A673 (cell line): ENCODE measurements at regions not wholly inside any gene's neighbourhood (a gene's known extent, or its start where the extent isn't known, plus 50 kb on each side); places are given as distances from the start of the nearest gene placed in this dataset.

Experiments used
- BruUV-seq: library from RNA; stranded (reverse); fragments of 400-500 nt; replicated peaks from 2 replicates; lab custom pipeline; 2021; lab: Mats Ljungman, UMichigan
- CTCF ChIA-PET: fragments of 300-600 bp; sonication (Branson Sonifier 250); formaldehyde crosslinking; loops from one replicate; lab custom pipeline; 2022; ENCODE audit warnings: antibody characterized with exemption; lab: Charles Lee
- POLR2A ChIA-PET: fragments of 300-600 bp; sonication (Branson Sonifier 250); formaldehyde crosslinking; loops from one replicate; lab custom pipeline; 2022; ENCODE audit warnings: antibody characterized with exemption; ENCODE audit not compliant: low non-redundant PET; lab: Charles Lee
- DNase-seq: peaks from one replicate; pipeline ENCODE4 v3.0.0-alpha.2; 2015; ENCODE audit warnings: low spot score
- H3K27ac ChIP-seq: fragments of 200-600 bp; sonication (generic); 2 replicates; pipeline ENCODE4 v1.5.1; 2016; ENCODE audit warnings: mixed run types, low read depth, mild to moderate bottlenecking, mixed read lengths, antibody characterized with exemption, low read length; ENCODE audit not compliant: poor library complexity, severe bottlenecking
- H3K27me3 ChIP-seq: fragments of 200-600 bp; sonication (generic); replicated peaks from 2 replicates; pipeline ENCODE4 v1.6.1; 2017; ENCODE audit warnings: mixed run types, low read depth, mild to moderate bottlenecking, mixed read lengths, antibody characterized with exemption, low read length; ENCODE audit not compliant: insufficient read depth, poor library complexity
- H3K36me3 ChIP-seq: fragments of 200-600 bp; sonication (generic); 2 replicates; pipeline ENCODE4 v1.6.1; 2016; ENCODE audit warnings: mixed run types, mild to moderate bottlenecking, mixed read lengths, antibody characterized with exemption, low read length; ENCODE audit not compliant: insufficient read depth, poor library complexity, severe bottlenecking
- H3K4me1 ChIP-seq: fragments of 200-600 bp; sonication (generic); 2 replicates; pipeline ENCODE4 v1.6.1; 2017; ENCODE audit warnings: mixed run types, mild to moderate bottlenecking, mixed read lengths, antibody characterized with exemption, low read length; ENCODE audit not compliant: insufficient read depth, poor library complexity, severe bottlenecking
- H3K4me3 ChIP-seq: fragments of 200-600 bp; sonication (generic); 2 replicates; pipeline ENCODE4 v1.5.1; 2016; ENCODE audit warnings: low read depth, mixed run types, mild to moderate bottlenecking, mixed read lengths, low read length; ENCODE audit not compliant: poor library complexity, severe bottlenecking
- H3K9me3 ChIP-seq: fragments of 200-600 bp; sonication (generic); 2 replicates; pipeline ENCODE4 v1.6.1; 2016; ENCODE audit warnings: mixed run types, low read depth, mild to moderate bottlenecking, mixed read lengths, antibody characterized with exemption, low read length; ENCODE audit not compliant: poor library complexity, severe bottlenecking
- EZH2 ChIP-seq: fragments of 200-600 bp; sonication (generic); IDR thresholded peaks from 2 replicates; pipeline ENCODE4 v1.6.1; 2017; ENCODE audit warnings: borderline replicate concordance, low read depth, mild to moderate bottlenecking, mixed read lengths, antibody characterized with exemption, low read length; ENCODE audit not compliant: poor library complexity, severe bottlenecking
- intact Hi-C: fragments of 100-400 bp; cut with micrococcal nuclease; formaldehyde crosslinking; loops from one replicate; pipeline ENCODE4 v1.10.0; 2022; ENCODE audit not compliant: unreplicated experiment
- TF ChIP-seq, protein P1 (sequence below): fragments of 300-800, 200-600 bp; sonication (generic); conservative IDR thresholded peaks from 2 replicates; pipeline ENCODE4 v1.5.1; 2017; ENCODE audit warnings: low read depth, mild to moderate bottlenecking, antibody characterized with exemption, low read length, moderate library complexity, mixed read lengths

DNA sequence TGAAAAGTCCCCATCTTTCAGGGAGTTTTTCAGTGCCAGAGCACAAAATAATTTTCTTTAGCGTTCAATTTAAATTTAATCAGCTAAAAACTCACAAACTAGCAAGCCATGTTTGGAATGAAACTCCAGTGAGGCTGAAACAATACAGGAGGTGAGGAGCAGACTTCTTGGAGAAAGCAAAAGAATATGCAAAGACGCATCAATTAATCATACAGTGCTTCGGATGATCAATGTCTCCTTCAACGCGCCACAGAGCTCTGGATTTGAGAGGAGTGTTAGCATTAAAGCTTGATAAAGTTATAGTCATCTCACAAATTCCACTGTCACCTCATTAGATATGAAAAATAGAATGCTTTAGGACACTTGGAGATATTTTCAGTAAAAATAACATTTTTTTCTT, 248.0 kb downstream of the WDR11 start:
- H3K4me1 ChIP-seq, result no peaks in the 10 kb centered on the region
- no TSS peak for BruUV-seq
- no peak overlapping the region for H3K4me3 ChIP-seq
- H3K27me3 ChIP-seq, result peaks cover 24% of the 10 kb centered on the region
- H3K9me3 ChIP-seq, result no peaks in the 10 kb centered on the region
- POLR2A ChIA-PET, result no interaction called here
- intact Hi-C loops, result no loop called here
- CTCF ChIA-PET, result no interaction called here
- H3K27ac ChIP-seq, result no peak overlapping the region
- H3K36me3 ChIP-seq, result no peaks in the 10 kb centered on the region
- no peak for DNase-seq
- no peak for TF ChIP-seq EZH2
- TF ChIP-seq, protein P1, sequence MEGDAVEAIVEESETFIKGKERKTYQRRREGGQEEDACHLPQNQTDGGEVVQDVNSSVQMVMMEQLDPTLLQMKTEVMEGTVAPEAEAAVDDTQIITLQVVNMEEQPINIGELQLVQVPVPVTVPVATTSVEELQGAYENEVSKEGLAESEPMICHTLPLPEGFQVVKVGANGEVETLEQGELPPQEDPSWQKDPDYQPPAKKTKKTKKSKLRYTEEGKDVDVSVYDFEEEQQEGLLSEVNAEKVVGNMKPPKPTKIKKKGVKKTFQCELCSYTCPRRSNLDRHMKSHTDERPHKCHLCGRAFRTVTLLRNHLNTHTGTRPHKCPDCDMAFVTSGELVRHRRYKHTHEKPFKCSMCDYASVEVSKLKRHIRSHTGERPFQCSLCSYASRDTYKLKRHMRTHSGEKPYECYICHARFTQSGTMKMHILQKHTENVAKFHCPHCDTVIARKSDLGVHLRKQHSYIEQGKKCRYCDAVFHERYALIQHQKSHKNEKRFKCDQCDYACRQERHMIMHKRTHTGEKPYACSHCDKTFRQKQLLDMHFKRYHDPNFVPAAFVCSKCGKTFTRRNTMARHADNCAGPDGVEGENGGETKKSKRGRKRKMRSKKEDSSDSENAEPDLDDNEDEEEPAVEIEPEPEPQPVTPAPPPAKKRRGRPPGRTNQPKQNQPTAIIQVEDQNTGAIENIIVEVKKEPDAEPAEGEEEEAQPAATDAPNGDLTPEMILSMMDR, result no peak

DNA sequence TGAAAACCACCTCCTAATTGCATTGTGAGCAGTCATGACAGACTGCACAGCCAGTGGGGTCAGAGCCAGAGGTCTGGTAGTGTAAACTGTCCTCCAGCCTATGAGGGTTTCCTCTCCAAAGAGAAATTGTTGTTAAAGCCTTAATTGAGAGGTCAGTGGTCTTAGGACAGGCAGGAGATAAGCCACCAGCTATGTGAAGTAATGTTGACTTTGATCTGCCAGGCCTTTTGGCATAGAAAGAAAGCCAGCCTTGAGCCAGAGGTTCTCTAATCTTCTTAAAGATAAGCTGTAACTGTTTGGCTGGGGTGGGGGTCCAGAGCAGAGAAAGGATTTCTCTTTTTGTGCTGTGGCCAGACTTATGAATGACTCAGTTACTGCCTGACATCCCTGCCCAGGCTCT, 248.4 kb downstream of the WDR11 start:
- Histone ChIP-seq H3K27ac (no peak overlapping the region), H3K27me3 (peaks cover 24% of the 10 kb centered on the region), H3K9me3 (no peaks in the 10 kb centered on the region), H3K4me3 (no peak overlapping the region), H3K4me1 (no peaks in the 10 kb centered on the region), H3K36me3 (no peaks in the 10 kb centered on the region)
- no peak for DNase-seq
- TF ChIP-seq, protein P1, result no peak
- no peak for TF ChIP-seq EZH2
- ChIA-PET POLR2A (interaction anchor here (0.6 kb wide), 1 partner anchor 30 kb away, joined by 3 read pairs; no protein-coding TSS in a partner anchor), CTCF (no interaction called here)
- BruUV-seq, result no TSS peak
- intact Hi-C loops, result no loop called here

DNA sequence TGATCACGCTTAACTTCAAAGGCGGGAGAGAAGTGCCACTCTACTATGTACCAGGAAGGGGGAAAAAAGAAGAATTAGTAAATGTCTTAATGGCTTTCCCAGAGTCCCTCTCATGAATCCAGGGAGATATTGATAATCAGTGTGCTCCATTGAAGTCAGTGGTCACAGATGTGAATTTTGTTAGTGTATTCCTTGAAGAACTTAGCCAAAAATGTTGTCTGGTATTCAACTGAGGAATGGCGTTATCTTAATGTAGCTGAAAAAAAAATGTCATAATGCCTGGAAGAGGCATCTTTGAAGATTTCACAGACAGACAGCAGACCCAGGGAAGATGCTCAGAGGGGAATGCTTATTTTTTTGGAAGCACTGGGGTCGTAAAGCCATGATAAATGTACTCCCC, 250.4 kb downstream of the WDR11 start:
- CTCF ChIA-PET, result no interaction called here
- no peak overlapping the region for H3K27ac ChIP-seq
- TF ChIP-seq EZH2, result no peak
- TF ChIP-seq, protein P1, result no peak
- no peak for DNase-seq
- peaks cover 24% of the 10 kb centered on the region for H3K27me3 ChIP-seq
- no peaks in the 10 kb centered on the region for H3K9me3 ChIP-seq
- no TSS peak for BruUV-seq
- H3K4me1 ChIP-seq, result no peaks in the 10 kb centered on the region
- H3K36me3 ChIP-seq, result no peaks in the 10 kb centered on the region
- no peak overlapping the region for H3K4me3 ChIP-seq
- intact Hi-C loops, result no loop called here
- POLR2A ChIA-PET, result no interaction called here
